ENCODE measurements at regions not wholly inside any gene's neighbourhood (a gene's known extent, or its start where the extent isn't known, plus 50 kb on each side); places are given as distances from the start of the nearest gene placed in this dataset.

DNA sequence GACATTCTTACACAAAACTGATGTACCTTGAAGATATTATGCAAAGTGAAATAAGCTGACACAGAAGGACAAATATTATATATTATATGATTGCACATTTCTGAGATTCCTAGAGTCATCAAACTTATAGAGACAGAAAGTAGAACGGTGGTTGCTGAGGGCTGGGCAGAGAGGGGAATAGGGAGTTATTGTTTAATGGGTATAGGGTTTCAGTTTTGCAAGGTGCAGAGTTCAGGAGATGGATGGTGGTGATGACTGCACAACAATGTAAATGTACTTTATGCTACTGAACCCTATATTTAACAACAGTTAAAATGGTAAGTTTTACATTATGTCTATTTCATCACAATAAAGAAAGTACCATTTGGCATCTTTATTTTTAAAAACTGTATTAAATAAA, 315.8 kb upstream of the POU5F2 start:
- TF ChIP-seq, protein P1, sequence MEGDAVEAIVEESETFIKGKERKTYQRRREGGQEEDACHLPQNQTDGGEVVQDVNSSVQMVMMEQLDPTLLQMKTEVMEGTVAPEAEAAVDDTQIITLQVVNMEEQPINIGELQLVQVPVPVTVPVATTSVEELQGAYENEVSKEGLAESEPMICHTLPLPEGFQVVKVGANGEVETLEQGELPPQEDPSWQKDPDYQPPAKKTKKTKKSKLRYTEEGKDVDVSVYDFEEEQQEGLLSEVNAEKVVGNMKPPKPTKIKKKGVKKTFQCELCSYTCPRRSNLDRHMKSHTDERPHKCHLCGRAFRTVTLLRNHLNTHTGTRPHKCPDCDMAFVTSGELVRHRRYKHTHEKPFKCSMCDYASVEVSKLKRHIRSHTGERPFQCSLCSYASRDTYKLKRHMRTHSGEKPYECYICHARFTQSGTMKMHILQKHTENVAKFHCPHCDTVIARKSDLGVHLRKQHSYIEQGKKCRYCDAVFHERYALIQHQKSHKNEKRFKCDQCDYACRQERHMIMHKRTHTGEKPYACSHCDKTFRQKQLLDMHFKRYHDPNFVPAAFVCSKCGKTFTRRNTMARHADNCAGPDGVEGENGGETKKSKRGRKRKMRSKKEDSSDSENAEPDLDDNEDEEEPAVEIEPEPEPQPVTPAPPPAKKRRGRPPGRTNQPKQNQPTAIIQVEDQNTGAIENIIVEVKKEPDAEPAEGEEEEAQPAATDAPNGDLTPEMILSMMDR (conservative IDR thresholded peaks at IDR 0.05; ENCODE audit: low read depth in 2 of 2), result no peak
- TF ChIP-seq EZH2 (IDR thresholded peaks at IDR 0.05; ENCODE audit: low read depth, unreplicated experiment), result no peak
- TF ChIP-seq, protein P2, sequence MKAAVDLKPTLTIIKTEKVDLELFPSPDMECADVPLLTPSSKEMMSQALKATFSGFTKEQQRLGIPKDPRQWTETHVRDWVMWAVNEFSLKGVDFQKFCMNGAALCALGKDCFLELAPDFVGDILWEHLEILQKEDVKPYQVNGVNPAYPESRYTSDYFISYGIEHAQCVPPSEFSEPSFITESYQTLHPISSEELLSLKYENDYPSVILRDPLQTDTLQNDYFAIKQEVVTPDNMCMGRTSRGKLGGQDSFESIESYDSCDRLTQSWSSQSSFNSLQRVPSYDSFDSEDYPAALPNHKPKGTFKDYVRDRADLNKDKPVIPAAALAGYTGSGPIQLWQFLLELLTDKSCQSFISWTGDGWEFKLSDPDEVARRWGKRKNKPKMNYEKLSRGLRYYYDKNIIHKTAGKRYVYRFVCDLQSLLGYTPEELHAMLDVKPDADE (IDR thresholded peaks at IDR 0.05), result no peak
- no peak for TF ChIP-seq EZH2phosphoT487 (IDR thresholded peaks at IDR 0.05; ENCODE audit: unreplicated experiment)
- TF ChIP-seq, protein P3, sequence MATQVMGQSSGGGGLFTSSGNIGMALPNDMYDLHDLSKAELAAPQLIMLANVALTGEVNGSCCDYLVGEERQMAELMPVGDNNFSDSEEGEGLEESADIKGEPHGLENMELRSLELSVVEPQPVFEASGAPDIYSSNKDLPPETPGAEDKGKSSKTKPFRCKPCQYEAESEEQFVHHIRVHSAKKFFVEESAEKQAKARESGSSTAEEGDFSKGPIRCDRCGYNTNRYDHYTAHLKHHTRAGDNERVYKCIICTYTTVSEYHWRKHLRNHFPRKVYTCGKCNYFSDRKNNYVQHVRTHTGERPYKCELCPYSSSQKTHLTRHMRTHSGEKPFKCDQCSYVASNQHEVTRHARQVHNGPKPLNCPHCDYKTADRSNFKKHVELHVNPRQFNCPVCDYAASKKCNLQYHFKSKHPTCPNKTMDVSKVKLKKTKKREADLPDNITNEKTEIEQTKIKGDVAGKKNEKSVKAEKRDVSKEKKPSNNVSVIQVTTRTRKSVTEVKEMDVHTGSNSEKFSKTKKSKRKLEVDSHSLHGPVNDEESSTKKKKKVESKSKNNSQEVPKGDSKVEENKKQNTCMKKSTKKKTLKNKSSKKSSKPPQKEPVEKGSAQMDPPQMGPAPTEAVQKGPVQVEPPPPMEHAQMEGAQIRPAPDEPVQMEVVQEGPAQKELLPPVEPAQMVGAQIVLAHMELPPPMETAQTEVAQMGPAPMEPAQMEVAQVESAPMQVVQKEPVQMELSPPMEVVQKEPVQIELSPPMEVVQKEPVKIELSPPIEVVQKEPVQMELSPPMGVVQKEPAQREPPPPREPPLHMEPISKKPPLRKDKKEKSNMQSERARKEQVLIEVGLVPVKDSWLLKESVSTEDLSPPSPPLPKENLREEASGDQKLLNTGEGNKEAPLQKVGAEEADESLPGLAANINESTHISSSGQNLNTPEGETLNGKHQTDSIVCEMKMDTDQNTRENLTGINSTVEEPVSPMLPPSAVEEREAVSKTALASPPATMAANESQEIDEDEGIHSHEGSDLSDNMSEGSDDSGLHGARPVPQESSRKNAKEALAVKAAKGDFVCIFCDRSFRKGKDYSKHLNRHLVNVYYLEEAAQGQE (IDR thresholded peaks at IDR 0.05; ENCODE audit: unreplicated experiment), result no peak
- no peak for TF ChIP-seq ZNF331 (CRISPR knock-in tag; IDR thresholded peaks at IDR 0.05; ENCODE audit: low read depth)
- no peak for TF ChIP-seq CREB1 (CRISPR knock-in tag; IDR thresholded peaks at IDR 0.05; ENCODE audit: low read depth)
- no peak for TF ChIP-seq POLR2AphosphoS5 (IDR thresholded peaks at IDR 0.05; ENCODE audit: low read depth)
- TF ChIP-seq STAT1 (IDR thresholded peaks at IDR 0.05; ENCODE audit: unreplicated experiment), result no peak
- no peak for TF ChIP-seq ZNF114 (CRISPR knock-in tag; IDR thresholded peaks at IDR 0.05)
- no peak for TF ChIP-seq JUNB (IDR thresholded peaks at IDR 0.05; ENCODE audit: unreplicated experiment)
- no peak for TF ChIP-seq NANOG (IDR thresholded peaks at IDR 0.05; ENCODE audit: borderline replicate concordance)
- TF ChIP-seq, protein P4, sequence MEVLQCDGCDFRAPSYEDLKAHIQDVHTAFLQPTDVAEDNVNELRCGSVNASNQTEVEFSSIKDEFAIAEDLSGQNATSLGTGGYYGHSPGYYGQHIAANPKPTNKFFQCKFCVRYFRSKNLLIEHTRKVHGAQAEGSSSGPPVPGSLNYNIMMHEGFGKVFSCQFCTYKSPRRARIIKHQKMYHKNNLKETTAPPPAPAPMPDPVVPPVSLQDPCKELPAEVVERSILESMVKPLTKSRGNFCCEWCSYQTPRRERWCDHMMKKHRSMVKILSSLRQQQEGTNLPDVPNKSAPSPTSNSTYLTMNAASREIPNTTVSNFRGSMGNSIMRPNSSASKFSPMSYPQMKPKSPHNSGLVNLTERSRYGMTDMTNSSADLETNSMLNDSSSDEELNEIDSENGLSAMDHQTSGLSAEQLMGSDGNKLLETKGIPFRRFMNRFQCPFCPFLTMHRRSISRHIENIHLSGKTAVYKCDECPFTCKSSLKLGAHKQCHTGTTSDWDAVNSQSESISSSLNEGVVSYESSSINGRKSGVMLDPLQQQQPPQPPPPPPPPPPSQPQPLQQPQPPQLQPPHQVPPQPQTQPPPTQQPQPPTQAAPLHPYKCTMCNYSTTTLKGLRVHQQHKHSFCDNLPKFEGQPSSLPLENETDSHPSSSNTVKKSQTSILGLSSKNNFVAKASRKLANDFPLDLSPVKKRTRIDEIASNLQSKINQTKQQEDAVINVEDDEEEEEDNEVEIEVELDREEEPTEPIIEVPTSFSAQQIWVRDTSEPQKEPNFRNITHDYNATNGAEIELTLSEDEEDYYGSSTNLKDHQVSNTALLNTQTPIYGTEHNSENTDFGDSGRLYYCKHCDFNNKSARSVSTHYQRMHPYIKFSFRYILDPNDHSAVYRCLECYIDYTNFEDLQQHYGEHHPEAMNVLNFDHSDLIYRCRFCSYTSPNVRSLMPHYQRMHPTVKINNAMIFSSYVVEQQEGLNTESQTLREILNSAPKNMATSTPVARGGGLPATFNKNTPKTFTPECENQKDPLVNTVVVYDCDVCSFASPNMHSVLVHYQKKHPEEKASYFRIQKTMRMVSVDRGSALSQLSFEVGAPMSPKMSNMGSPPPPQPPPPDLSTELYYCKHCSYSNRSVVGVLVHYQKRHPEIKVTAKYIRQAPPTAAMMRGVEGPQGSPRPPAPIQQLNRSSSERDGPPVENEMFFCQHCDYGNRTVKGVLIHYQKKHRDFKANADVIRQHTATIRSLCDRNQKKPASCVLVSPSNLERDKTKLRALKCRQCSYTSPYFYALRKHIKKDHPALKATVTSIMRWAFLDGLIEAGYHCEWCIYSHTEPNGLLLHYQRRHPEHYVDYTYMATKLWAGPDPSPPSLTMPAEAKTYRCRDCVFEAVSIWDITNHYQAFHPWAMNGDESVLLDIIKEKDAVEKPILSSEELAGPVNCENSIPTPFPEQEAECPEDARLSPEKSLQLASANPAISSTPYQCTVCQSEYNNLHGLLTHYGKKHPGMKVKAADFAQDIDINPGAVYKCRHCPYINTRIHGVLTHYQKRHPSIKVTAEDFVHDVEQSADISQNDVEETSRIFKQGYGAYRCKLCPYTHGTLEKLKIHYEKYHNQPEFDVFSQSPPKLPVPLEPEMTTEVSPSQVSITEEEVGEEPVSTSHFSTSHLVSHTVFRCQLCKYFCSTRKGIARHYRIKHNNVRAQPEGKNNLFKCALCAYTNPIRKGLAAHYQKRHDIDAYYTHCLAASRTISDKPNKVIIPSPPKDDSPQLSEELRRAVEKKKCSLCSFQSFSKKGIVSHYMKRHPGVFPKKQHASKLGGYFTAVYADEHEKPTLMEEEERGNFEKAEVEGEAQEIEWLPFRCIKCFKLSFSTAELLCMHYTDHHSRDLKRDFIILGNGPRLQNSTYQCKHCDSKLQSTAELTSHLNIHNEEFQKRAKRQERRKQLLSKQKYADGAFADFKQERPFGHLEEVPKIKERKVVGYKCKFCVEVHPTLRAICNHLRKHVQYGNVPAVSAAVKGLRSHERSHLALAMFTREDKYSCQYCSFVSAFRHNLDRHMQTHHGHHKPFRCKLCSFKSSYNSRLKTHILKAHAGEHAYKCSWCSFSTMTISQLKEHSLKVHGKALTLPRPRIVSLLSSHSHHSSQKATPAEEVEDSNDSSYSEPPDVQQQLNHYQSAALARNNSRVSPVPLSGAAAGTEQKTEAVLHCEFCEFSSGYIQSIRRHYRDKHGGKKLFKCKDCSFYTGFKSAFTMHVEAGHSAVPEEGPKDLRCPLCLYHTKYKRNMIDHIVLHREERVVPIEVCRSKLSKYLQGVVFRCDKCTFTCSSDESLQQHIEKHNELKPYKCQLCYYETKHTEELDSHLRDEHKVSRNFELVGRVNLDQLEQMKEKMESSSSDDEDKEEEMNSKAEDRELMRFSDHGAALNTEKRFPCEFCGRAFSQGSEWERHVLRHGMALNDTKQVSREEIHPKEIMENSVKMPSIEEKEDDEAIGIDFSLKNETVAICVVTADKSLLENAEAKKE (CRISPR knock-in tag; IDR thresholded peaks at IDR 0.05), result no peak
